MCF 10A (cell line): ENCODE measurements at regions not wholly inside any gene's neighbourhood (a gene's known extent, or its start where the extent isn't known, plus 50 kb on each side); places are given as distances from the start of the nearest gene placed in this dataset.

Experiments
- BruUV-seq: library from RNA; stranded (reverse); fragments of 400-500 nt; replicated peaks from 2 replicates; lab custom pipeline; 2021; lab: Mats Ljungman, UMichigan
- CTCF ChIA-PET: fragments of 300-600 bp; sonication (Branson Sonifier 250); formaldehyde crosslinking; extraction: SDS; loops from one replicate; lab custom pipeline; 2021; ENCODE audit warnings: antibody characterized with exemption, inconsistent platforms; lab: Yijun Ruan, JAX
- POLR2A ChIA-PET: fragments of 300-600, 350-650 bp; sonication (Branson Sonifier 250); formaldehyde crosslinking; extraction: SDS; loops from one replicate; lab custom pipeline; 2020; ENCODE audit warnings: antibody characterized with exemption, inconsistent platforms; lab: Yijun Ruan, JAX
- DNase-seq: peaks from one replicate; pipeline ENCODE4 v3.0.0-alpha.2; 2018; ENCODE audit not compliant: unreplicated experiment
- H3K27ac Mint-ChIP-seq: one replicate; pipeline ENCODE4 v1.8.0; 2022; ENCODE audit warnings: mild to moderate bottlenecking, low read depth, mixed read lengths; ENCODE audit not compliant: unreplicated experiment
- H3K27me3 Mint-ChIP-seq: one replicate; pipeline ENCODE4 v1.8.0; 2022; ENCODE audit warnings: mixed read lengths; ENCODE audit not compliant: insufficient read depth, unreplicated experiment
- H3K36me3 Mint-ChIP-seq: one replicate; pipeline ENCODE4 v1.8.0; 2022; ENCODE audit warnings: mild to moderate bottlenecking, moderate library complexity, mixed read lengths; ENCODE audit not compliant: insufficient read depth, unreplicated experiment
- H3K4me1 Mint-ChIP-seq: one replicate; pipeline ENCODE4 v1.8.0; 2022; ENCODE audit warnings: mixed read lengths; ENCODE audit not compliant: insufficient read depth, unreplicated experiment
- H3K4me3 Mint-ChIP-seq: one replicate; pipeline ENCODE4 v1.8.0; 2022; ENCODE audit warnings: mild to moderate bottlenecking, moderate library complexity, mixed read lengths; ENCODE audit not compliant: unreplicated experiment
- H3K9me3 Mint-ChIP-seq: one replicate; pipeline ENCODE4 v1.8.0; 2022; ENCODE audit warnings: mixed read lengths; ENCODE audit not compliant: unreplicated experiment
- intact Hi-C: fragments of 100-400 bp; cut with micrococcal nuclease; formaldehyde crosslinking; loops from 2 replicates; pipeline ENCODE4 v1.14.1; 2022
- TF ChIP-seq, protein P1 (sequence below): fragments of 200-600 bp; IDR thresholded peaks from one replicate; pipeline ENCODE4 v1.8.0; 2022; ENCODE audit warnings: antibody characterized with exemption, mild to moderate bottlenecking; ENCODE audit not compliant: unreplicated experiment

DNA sequence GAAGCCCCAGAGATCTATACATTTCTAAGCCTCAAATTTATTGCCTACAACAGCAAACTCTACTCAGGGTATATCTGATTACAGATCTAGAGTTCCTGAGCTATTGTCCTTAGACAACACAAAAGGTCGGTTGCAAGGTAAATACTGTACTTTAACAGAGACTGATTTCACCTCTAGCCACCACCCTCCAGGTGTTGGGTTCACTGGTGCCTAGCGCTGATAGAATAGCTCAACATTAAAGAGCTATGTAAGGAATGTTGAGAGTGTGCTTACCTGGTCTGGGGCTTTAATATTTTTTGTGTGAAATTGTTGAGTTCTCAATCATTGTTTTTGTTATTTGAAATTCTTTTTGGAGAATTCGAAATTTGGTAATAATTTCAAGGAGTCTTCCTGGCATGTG, 277.0 kb upstream of the PSMD7 start:
- Mint-ChIP-seq H3K4me1 (no peaks in the 10 kb centered on the region), H3K27me3 (peaks cover 63% of the 10 kb centered on the region), H3K27ac (no peak overlapping the region), H3K9me3 (no peaks in the 10 kb centered on the region), H3K4me3 (no peak overlapping the region), H3K36me3 (no peaks in the 10 kb centered on the region)
- TF ChIP-seq, protein P1, sequence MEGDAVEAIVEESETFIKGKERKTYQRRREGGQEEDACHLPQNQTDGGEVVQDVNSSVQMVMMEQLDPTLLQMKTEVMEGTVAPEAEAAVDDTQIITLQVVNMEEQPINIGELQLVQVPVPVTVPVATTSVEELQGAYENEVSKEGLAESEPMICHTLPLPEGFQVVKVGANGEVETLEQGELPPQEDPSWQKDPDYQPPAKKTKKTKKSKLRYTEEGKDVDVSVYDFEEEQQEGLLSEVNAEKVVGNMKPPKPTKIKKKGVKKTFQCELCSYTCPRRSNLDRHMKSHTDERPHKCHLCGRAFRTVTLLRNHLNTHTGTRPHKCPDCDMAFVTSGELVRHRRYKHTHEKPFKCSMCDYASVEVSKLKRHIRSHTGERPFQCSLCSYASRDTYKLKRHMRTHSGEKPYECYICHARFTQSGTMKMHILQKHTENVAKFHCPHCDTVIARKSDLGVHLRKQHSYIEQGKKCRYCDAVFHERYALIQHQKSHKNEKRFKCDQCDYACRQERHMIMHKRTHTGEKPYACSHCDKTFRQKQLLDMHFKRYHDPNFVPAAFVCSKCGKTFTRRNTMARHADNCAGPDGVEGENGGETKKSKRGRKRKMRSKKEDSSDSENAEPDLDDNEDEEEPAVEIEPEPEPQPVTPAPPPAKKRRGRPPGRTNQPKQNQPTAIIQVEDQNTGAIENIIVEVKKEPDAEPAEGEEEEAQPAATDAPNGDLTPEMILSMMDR: no peak
- CTCF ChIA-PET: no interaction called here
- POLR2A ChIA-PET: no interaction called here
- no TSS peak for BruUV-seq
- no peak for DNase-seq
- intact Hi-C loops: no loop called here

DNA sequence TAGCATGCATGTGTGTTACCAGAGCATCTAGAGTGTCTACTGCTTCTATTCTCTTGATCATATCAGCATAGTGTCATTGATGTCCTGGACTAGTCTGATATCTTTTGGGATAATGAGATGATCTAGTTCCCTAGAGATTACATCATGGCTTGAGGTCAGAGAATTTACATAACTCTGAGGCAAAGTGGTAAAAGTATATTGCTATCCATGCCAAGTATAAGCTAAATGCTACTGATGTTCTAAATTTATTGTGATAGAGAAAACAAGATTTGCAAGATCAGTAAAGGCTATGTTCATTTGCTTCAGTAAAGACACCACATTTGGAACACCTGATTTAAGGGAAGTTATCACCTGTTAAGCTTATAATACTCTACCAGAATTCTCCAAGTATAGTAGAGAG, 280.7 kb upstream of the PSMD7 start:
- Mint-ChIP-seq H3K36me3 (no peaks in the 10 kb centered on the region), H3K4me3 (no peak overlapping the region), H3K27ac (no peak overlapping the region), H3K4me1 (no peaks in the 10 kb centered on the region), H3K27me3 (peaks cover 71% of the 10 kb centered on the region), H3K9me3 (no peaks in the 10 kb centered on the region)
- TF ChIP-seq, protein P1: no peak
- DNase-seq: no peak
- POLR2A ChIA-PET: no interaction called here
- no TSS peak for BruUV-seq
- CTCF ChIA-PET: interaction anchor here (0.6 to 1.1 kb wide), 3 partner anchors 8 to 201 kb away, joined by 3 to 4 read pairs (median 3); no protein-coding TSS in a partner anchor
- intact Hi-C loops: no loop called here

DNA sequence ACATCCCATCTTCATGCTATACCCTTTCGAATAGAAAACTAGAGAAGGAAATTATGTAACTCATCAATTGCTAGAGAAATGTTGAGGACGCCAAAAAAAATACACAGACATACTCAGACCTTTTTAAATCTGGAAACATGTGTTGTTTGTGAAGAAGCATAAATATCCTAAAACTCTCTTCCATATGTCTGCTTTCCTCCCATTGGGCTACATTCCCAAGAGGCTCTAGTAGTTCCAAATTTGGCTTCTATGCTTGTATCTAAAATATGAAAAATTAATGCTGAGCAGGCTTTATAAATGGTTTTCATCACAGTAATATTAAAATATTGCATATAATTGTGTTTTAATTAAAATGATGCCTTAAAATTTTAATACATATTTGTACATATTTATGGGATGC, 297.9 kb upstream of the PSMD7 start:
- POLR2A ChIA-PET: no interaction called here
- CTCF ChIA-PET: no interaction called here
- no peak for DNase-seq
- TF ChIP-seq, protein P1: no peak
- no TSS peak for BruUV-seq
- no peak overlapping the region for H3K27ac Mint-ChIP-seq
- H3K36me3 Mint-ChIP-seq: no peaks in the 10 kb centered on the region
- H3K4me1 Mint-ChIP-seq: no peaks in the 10 kb centered on the region
- H3K4me3 Mint-ChIP-seq: no peak overlapping the region
- intact Hi-C loops: no loop called here
- H3K27me3 Mint-ChIP-seq: peaks cover 59% of the 10 kb centered on the region
- H3K9me3 Mint-ChIP-seq: no peaks in the 10 kb centered on the region

DNA sequence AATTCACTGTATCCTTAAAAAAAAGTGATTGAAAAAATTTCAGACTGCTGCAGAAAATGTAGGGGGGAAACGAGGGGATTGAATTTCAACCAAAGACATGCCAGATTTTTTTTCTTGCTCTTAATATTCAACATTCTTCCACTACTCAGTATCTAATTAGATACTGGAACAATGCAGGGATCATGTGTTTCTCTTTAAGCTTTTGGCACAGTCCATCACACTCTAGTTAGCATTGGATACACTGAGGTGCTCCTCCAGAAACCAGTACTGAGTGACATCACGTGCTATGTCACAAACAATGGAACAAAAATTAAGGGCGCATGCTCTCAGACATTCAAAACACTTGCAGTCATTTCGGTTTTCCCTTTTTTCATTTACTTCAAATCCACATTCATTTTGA, 298.6 kb upstream of the PSMD7 start:
- no peaks in the 10 kb centered on the region for H3K36me3 Mint-ChIP-seq

More for the DNA sequence above, 298.6 kb upstream of the PSMD7 start:
- Mint-ChIP-seq H3K27me3 (peaks cover 55% of the 10 kb centered on the region), H3K4me3 (no peak overlapping the region), H3K9me3 (no peaks in the 10 kb centered on the region), H3K27ac (no peak overlapping the region), H3K4me1 (no peaks in the 10 kb centered on the region)
- TF ChIP-seq, protein P1: no peak
- CTCF ChIA-PET: no interaction called here
- BruUV-seq: no TSS peak
- no peak for DNase-seq
- intact Hi-C loops: no loop called here
- POLR2A ChIA-PET: no interaction called here
